Activated CD8-positive, alpha-beta T cell treated with anti-CD3 and anti-CD28 coated beads for 36 hours (primary cell): ENCODE measurements at regions not wholly inside any gene's neighbourhood (a gene's known extent, or its start where the extent isn't known, plus 50 kb on each side); places are given as distances from the start of the nearest gene placed in this dataset.

Experiments used
- ATAC-seq: fragments of 200-7000 bp; cut with Tn5 transposase; one replicate; pipeline ENCODE4 v1.10.0; 2021; ENCODE audit warnings: mild to moderate bottlenecking, moderate library complexity
- CTCF ChIA-PET: fragments of 350-600 bp; sonication (Branson Sonifier 250); formaldehyde crosslinking; loops from one replicate; lab custom pipeline; 2021; ENCODE audit warnings: antibody characterized with exemption; lab: Charles Lee
- POLR2A ChIA-PET: fragments of 350-600 bp; sonication (Branson Sonifier 250); formaldehyde crosslinking; loops from one replicate; lab custom pipeline; 2021; ENCODE audit warnings: antibody characterized with exemption; lab: Charles Lee
- DNase-seq: peaks from one replicate; pipeline ENCODE4 v3.0.0-alpha.2; 2020
- H3K27ac Mint-ChIP-seq: one replicate; pipeline ENCODE4 v1.8.0; 2021; ENCODE audit warnings: mild to moderate bottlenecking, mixed read lengths
- H3K27me3 Mint-ChIP-seq: one replicate; pipeline ENCODE4 v1.8.0; 2021; ENCODE audit warnings: mixed read lengths
- H3K36me3 Mint-ChIP-seq: one replicate; pipeline ENCODE4 v1.8.0; 2021; ENCODE audit warnings: low read depth, mixed read lengths
- H3K4me1 Mint-ChIP-seq: one replicate; pipeline ENCODE4 v1.8.0; 2021; ENCODE audit warnings: low read depth, mixed read lengths
- H3K4me3 Mint-ChIP-seq: one replicate; pipeline ENCODE4 v1.8.0; 2021; ENCODE audit warnings: mild to moderate bottlenecking, moderate library complexity, mixed read lengths
- H3K9me3 Mint-ChIP-seq: one replicate; pipeline ENCODE4 v1.8.0; 2021; ENCODE audit warnings: mixed read lengths
- intact Hi-C: fragments of 100-400 bp; cut with micrococcal nuclease; formaldehyde crosslinking; loops from one replicate; pipeline ENCODE4 v1.10.0; 2022
- TF ChIP-seq, protein P1 (sequence below): fragments of 200-600 bp; IDR thresholded peaks from one replicate; pipeline ENCODE4 v1.8.0; 2022; ENCODE audit warnings: antibody characterized with exemption, mild to moderate bottlenecking

DNA sequence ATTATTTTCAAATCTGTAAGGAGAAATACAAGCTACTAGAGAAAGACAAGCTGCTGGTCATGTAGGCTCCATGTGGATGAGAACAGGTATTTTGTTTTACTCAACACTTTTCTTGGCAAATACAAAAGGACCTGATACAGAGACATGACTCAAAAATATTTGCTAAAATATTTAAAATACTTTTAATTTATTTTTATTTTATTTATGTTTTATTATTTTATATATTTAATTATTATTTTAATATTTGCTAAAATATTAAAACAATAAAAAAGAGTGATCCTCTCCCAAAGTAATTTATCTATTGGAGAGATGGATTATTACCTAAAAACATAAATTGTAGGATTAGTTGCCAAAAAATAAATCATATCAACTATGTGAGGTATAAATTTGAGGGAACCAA lies 808.9 kb upstream of the SEL1L start:
- no peaks in the 10 kb centered on the region for H3K36me3 Mint-ChIP-seq
- ATAC-seq (no peak), DNase-seq (no peak)
- peaks cover 5% of the 10 kb centered on the region for H3K9me3 Mint-ChIP-seq
- no peaks in the 10 kb centered on the region for H3K27me3 Mint-ChIP-seq
- intact Hi-C loops = no loop called here
- CTCF ChIA-PET = no interaction called here
- POLR2A ChIA-PET = no interaction called here
- H3K4me3 Mint-ChIP-seq = no peak overlapping the region
- TF ChIP-seq, protein P1, sequence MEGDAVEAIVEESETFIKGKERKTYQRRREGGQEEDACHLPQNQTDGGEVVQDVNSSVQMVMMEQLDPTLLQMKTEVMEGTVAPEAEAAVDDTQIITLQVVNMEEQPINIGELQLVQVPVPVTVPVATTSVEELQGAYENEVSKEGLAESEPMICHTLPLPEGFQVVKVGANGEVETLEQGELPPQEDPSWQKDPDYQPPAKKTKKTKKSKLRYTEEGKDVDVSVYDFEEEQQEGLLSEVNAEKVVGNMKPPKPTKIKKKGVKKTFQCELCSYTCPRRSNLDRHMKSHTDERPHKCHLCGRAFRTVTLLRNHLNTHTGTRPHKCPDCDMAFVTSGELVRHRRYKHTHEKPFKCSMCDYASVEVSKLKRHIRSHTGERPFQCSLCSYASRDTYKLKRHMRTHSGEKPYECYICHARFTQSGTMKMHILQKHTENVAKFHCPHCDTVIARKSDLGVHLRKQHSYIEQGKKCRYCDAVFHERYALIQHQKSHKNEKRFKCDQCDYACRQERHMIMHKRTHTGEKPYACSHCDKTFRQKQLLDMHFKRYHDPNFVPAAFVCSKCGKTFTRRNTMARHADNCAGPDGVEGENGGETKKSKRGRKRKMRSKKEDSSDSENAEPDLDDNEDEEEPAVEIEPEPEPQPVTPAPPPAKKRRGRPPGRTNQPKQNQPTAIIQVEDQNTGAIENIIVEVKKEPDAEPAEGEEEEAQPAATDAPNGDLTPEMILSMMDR = no peak
- H3K27ac Mint-ChIP-seq = no peak overlapping the region
- H3K4me1 Mint-ChIP-seq = no peaks in the 10 kb centered on the region

DNA sequence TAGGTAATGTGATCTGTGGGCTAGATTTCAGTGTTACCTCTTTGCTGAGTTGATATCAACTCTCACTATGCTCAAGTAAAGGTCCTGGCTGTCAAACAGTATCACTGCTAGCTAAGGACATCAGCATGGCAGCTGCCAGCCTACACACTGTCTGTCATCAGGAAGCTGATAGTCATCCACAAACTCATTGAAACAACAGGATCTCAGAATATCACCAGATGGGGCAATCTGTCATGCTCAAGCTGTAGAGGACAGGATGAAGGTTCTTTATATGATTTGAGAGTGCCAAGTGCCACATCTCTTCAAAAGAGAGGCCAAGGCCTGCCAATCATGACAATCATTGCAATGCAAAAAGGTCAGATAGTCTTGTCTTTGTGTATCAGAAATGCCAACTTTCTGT lies 811.5 kb upstream of the SEL1L start:
- H3K9me3 Mint-ChIP-seq = peaks cover 4% of the 10 kb centered on the region
- no peak overlapping the region for H3K4me3 Mint-ChIP-seq
- POLR2A ChIA-PET = no interaction called here
- H3K4me1 Mint-ChIP-seq = no peaks in the 10 kb centered on the region
- no peaks in the 10 kb centered on the region for H3K36me3 Mint-ChIP-seq
- DNase-seq = no peak
- ATAC-seq = no peak
- TF ChIP-seq, protein P1 = no peak
- CTCF ChIA-PET = no interaction called here
- H3K27me3 Mint-ChIP-seq = no peaks in the 10 kb centered on the region
- intact Hi-C loops = no loop called here
- no peak overlapping the region for H3K27ac Mint-ChIP-seq

DNA sequence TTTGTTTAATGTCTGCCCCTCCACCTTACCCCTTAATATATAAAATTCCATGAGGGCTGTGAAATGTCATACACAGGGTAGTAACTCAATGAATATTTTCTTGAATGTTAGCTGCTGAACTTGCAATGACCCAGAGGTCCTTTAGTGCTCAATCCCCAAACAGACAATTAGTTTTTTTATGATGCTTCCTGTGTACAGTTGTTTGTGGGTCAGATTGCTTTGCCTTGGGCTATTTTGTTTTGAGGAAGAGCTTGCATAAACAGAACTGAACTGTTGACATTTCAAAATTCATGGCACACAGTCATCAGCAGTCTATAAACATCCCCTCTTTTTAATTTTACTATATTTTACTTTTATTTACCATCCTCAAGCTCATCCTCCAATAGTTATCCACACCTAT lies 820.5 kb upstream of the SEL1L start:
- Mint-ChIP-seq H3K4me3 (no peak overlapping the region), H3K27me3 (no peaks in the 10 kb centered on the region), H3K4me1 (no peaks in the 10 kb centered on the region), H3K27ac (no peak overlapping the region), H3K9me3 (peaks cover 7% of the 10 kb centered on the region), H3K36me3 (no peaks in the 10 kb centered on the region)
- intact Hi-C loops = no loop called here
- no peak for DNase-seq
- ATAC-seq = no peak
- CTCF ChIA-PET = no interaction called here
- TF ChIP-seq, protein P1 = no peak
- POLR2A ChIA-PET = no interaction called here

DNA sequence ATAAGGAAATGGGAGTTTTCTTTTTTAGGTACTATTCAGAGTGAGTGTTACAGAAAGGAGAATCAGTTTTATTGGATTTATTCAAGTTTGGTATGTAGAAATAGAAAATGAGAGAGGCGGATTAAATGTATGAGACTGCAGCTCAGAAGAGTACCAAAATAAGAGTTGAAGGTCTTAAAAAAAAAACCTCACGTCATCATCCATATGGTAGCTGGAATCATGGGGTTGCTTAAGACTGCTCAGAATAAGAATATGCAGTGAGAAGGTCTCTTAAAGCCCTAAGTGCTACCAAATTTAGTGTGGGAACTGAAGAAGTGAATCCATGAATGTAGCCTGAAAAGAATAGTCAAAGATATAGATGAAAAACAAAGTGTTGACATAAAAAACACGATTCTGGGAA lies 825.5 kb upstream of the SEL1L start:
- H3K4me3 Mint-ChIP-seq = no peak overlapping the region

DNA sequence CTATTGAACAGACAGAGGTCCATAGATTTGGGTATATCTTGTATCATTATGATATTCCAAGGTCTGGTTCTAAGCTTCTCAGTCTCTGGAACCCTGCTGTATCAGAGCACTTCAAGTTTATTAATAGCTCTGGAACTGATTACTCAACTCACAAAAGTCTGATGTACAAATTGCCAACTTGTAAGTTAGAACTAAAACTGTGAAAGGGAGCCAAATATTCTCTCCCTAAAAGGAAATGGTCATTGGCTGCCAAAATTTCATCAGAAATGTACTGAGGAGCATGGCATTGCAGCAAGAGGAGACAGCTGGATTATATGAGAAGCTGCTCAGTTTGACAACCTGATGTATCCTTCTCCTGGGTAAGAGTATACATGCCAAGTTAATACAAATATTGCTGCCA lies 828.8 kb upstream of the SEL1L start:
- ChIA-PET POLR2A (no interaction called here), CTCF (no interaction called here)
- TF ChIP-seq, protein P1 = no peak
- Mint-ChIP-seq H3K36me3 (no peaks in the 10 kb centered on the region), H3K9me3 (peaks cover 3% of the 10 kb centered on the region), H3K27ac (no peak overlapping the region), H3K4me1 (no peaks in the 10 kb centered on the region), H3K27me3 (no peaks in the 10 kb centered on the region), H3K4me3 (no peak overlapping the region)
- no peak for ATAC-seq
- DNase-seq = no peak
- intact Hi-C loops = no loop called here

More for the DNA sequence above, 825.5 kb upstream of the SEL1L start:
- intact Hi-C loops = no loop called here
- DNase-seq (no peak), ATAC-seq (no peak)
- TF ChIP-seq, protein P1 = no peak
- Mint-ChIP-seq H3K36me3 (no peaks in the 10 kb centered on the region), H3K9me3 (peaks cover 1% of the 10 kb centered on the region), H3K27ac (no peak overlapping the region), H3K27me3 (no peaks in the 10 kb centered on the region), H3K4me1 (no peaks in the 10 kb centered on the region)
- ChIA-PET POLR2A (no interaction called here), CTCF (interaction anchor here (0.5 kb wide), 1 partner anchor 734 kb away, joined by 3 read pairs; no protein-coding TSS in a partner anchor)
